Gastrocnemius medialis (tissue), 4 donors: ENCODE measurements at regions not wholly inside any gene's neighbourhood (a gene's known extent, or its start where the extent isn't known, plus 50 kb on each side); places are given as distances from the start of the nearest gene placed in this dataset.

Experiments
- CTCF ChIP-seq, 5 experiments: fragments of 450-650 bp in 3 of 5; fragments of 200-600 bp in 2 of 5; sonication (generic) in 2 of 5; IDR thresholded peaks in 4 of 5; conservative IDR thresholded peaks in 1 of 5; 1 replicate in 4 of 5; 2 replicates in 1 of 5; pipeline ENCODE4 v1.5.1; 2016 to 2019; ENCODE audit warnings: antibody characterized with exemption in 5 of 5, mild to moderate bottlenecking in 3 of 5, moderate library complexity in 3 of 5
- POLR2A ChIP-seq, 2 donors: fragments of 450-650 bp; IDR thresholded peaks; one replicate each; pipeline ENCODE4 v1.6.1; 2017; ENCODE audit warnings: antibody characterized with exemption in 2 of 2, mild to moderate bottlenecking in 2 of 2, moderate library complexity in 2 of 2

DNA sequence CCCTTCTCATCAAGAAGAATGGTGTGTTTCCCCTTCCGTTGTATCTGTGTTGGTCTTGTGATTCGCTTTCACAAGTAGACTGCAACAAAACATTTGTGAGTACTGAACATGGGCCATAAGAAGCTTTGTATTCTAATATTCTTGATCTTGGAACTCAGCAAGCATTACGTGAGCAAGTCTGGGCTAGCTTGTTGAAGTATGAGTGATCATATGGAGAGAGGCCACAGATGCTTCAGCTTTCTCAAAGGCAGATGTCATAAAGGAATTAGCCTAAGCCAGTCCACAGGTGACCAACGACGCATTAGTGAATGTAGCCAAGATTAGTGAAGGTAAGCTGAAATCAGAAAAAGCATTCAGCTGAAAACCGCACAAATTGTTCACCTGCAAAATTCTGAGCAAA is 609.6 kb upstream of the NEGR1 start:
- no peak for TF ChIP-seq CTCF (IDR thresholded peaks at IDR 0.05 in 4 of 5, conservative IDR thresholded peaks at IDR 0.05 in 1 of 5)
- no peak for TF ChIP-seq POLR2A (IDR thresholded peaks at IDR 0.05)
